ENCODE measurements at regions not wholly inside any gene's neighbourhood (a gene's known extent, or its start where the extent isn't known, plus 50 kb on each side); places are given as distances from the start of the nearest gene placed in this dataset.

DNA sequence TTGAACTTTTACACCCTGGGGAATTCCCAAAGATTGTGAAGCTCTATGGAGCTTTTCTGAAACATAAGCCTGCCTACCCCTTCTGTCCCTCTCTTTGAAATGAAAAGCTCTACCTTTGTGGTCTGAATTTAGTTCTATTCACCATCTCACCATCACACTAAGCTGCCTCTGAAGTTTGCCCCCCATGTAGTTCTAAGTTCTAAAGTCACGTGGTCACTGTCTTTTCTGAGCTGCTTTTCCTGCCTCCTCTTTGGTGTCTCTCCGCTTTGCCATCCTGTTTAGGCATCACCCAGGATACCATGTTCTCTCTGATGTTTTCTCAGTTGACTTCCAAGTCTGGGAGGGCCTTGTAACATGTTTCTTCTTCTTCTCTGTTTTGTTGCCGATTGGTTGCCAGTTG is 2206.6 kb downstream of the MAT2B start:
- TF ChIP-seq EZH2phosphoT487 (IDR thresholded peaks at IDR 0.05; ENCODE audit: insufficient read depth, low read depth) (no peak), EZH2 (IDR thresholded peaks at IDR 0.05; ENCODE audit: insufficient read depth, poor library complexity, severe bottlenecking) (no peak)
